HFF-Myc (cell line): ENCODE measurements at regions not wholly inside any gene's neighbourhood (a gene's known extent, or its start where the extent isn't known, plus 50 kb on each side); places are given as distances from the start of the nearest gene placed in this dataset.

Experiments
- DNase-seq: peaks from one replicate; pipeline ENCODE4 v3.0.0-alpha.2; 2011; ENCODE audit warnings: low read depth; ENCODE audit errors: extremely low read depth
- H3K4me3 ChIP-seq: replicated peaks from 2 replicates; pipeline ENCODE4 v1.5.1; 2011; ENCODE audit warnings: low read depth, mild to moderate bottlenecking, control low read depth, low read length
- TF ChIP-seq, protein P1 (sequence below): IDR thresholded peaks from 2 replicates; pipeline ENCODE4 v1.5.1; 2012; ENCODE audit warnings: mild to moderate bottlenecking, low read depth, low read length, control low read depth; ENCODE audit errors: missing control alignments

DNA sequence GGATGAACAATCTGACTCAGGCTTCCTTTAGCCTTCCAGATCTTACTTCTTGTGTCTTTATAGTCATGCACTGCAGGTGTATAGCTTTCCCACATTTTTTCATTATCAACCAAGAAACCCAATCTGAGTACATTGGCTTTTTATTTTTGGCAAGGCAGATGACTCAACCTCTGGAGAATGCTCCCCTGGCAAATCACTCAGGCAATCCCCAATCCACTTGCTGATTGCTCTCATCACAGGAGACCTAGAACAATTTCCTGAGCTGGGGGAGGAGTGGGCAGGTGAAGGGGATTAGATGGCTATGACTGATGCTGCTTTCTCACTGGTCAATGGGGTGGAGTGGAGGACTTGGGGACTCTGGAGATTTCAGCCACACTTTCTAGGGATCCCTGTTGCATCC lies 134.4 kb downstream of the SLC16A9 start:
- H3K4me3 ChIP-seq, result no peak overlapping the region
- DNase-seq, result no peak
- TF ChIP-seq, protein P1, sequence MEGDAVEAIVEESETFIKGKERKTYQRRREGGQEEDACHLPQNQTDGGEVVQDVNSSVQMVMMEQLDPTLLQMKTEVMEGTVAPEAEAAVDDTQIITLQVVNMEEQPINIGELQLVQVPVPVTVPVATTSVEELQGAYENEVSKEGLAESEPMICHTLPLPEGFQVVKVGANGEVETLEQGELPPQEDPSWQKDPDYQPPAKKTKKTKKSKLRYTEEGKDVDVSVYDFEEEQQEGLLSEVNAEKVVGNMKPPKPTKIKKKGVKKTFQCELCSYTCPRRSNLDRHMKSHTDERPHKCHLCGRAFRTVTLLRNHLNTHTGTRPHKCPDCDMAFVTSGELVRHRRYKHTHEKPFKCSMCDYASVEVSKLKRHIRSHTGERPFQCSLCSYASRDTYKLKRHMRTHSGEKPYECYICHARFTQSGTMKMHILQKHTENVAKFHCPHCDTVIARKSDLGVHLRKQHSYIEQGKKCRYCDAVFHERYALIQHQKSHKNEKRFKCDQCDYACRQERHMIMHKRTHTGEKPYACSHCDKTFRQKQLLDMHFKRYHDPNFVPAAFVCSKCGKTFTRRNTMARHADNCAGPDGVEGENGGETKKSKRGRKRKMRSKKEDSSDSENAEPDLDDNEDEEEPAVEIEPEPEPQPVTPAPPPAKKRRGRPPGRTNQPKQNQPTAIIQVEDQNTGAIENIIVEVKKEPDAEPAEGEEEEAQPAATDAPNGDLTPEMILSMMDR, result no peak

- DNase-seq, result no peak
- no peak overlapping the region for H3K4me3 ChIP-seq
- TF ChIP-seq, protein P1, result no peak
Observed at GRCh38 chr10:59563531-59563930, 146.1 kb downstream of the SLC16A9 start.

DNA sequence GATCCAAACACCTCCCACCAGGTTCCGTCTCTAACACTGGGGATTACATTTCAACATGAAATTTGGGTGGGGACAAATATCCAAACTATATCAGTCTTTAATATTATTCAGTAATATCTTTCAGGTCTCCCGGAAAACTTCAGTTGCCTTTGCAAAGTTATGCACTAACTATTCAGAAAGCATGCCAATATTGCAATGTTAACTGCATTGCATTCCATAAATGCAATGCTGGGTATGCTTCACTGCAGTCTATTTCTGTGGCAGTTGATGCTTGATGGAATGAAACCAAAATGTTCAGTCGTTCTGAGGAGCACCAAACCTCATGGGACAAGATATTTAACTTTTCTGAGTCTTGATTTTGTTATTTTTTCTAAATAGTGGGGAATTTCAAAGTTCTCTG lies 147.5 kb downstream of the SLC16A9 start:
- H3K4me3 ChIP-seq, result no peak overlapping the region
- TF ChIP-seq, protein P1, result no peak
- no peak for DNase-seq

GRCh38 chr10:59561477-59562121 lies 148.1 kb downstream of the SLC16A9 start:
- no peak for DNase-seq
- TF ChIP-seq, protein P1, result no peak
- H3K4me3 ChIP-seq, result no peak overlapping the region

GRCh38 chr10:59560990-59561389 lies 148.7 kb downstream of the SLC16A9 start:
- no peak overlapping the region for H3K4me3 ChIP-seq
- no peak for DNase-seq
- TF ChIP-seq, protein P1, result no peak

GRCh38 chr10:59560161-59560560 lies 149.5 kb downstream of the SLC16A9 start:
- TF ChIP-seq, protein P1, result no peak
- H3K4me3 ChIP-seq, result no peak overlapping the region
- no peak for DNase-seq

DNA sequence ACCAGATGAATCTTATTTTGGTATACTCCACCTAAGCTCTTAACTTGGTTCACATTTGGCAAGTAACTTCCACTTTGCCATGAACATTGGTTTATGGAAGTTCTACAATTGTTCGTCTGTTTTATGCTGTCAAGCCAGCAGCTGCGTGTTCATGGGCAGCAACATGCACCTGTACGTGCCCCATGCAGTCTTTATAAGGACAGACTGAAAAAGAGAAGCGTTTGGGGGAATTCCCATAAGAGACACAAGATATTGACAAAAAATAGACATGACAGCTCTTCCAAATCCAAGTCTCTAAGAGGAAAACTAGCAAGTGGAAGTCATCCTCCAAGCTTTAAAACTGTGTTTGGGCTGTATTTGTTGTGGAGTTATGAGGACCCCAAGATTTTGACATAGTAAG lies 151.6 kb downstream of the SLC16A9 start:
- TF ChIP-seq, protein P1, result no peak
- DNase-seq, result no peak
- H3K4me3 ChIP-seq, result no peak overlapping the region
